Epithelial cell of esophagus (primary cell): ENCODE measurements at regions not wholly inside any gene's neighbourhood (a gene's known extent, or its start where the extent isn't known, plus 50 kb on each side); places are given as distances from the start of the nearest gene placed in this dataset.

Source experiments
- DNase-seq: peaks from one replicate; pipeline ENCODE4 v3.0.0; 2010; ENCODE audit warnings: low read depth
- H3K4me3 ChIP-seq: 2 replicates; pipeline ENCODE4 v1.5.1; 2011; ENCODE audit warnings: mild to moderate bottlenecking, low read length, control low read depth
- TF ChIP-seq, protein P1 (sequence below): IDR thresholded peaks from 2 replicates; pipeline ENCODE4 v1.5.1; 2011; ENCODE audit warnings: low read depth, mild to moderate bottlenecking, low read length, control low read depth, inconsistent platforms; ENCODE audit not compliant: insufficient read depth; ENCODE audit errors: missing control alignments

DNA sequence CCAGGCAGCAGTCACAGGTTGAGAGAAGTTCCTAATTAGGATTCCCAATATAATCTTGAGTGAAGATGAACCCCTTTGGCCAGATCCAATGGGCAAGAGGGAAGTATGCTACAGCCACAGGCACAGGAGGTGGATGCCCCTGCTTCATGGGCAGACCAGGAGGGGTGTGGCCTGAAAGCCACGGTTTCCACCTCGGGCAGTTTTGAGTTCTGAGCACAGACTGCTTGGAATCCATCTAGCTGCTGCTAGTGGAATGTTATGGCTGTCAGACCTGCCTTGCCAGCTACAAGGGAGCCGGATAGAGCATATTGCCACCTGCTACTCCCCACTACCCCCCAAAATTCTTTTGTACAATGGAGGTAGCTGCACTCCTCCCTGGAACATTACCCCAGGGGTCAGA lies 672.9 kb downstream of the HACE1 start:
- no peak overlapping the region for H3K4me3 ChIP-seq
- TF ChIP-seq, protein P1, sequence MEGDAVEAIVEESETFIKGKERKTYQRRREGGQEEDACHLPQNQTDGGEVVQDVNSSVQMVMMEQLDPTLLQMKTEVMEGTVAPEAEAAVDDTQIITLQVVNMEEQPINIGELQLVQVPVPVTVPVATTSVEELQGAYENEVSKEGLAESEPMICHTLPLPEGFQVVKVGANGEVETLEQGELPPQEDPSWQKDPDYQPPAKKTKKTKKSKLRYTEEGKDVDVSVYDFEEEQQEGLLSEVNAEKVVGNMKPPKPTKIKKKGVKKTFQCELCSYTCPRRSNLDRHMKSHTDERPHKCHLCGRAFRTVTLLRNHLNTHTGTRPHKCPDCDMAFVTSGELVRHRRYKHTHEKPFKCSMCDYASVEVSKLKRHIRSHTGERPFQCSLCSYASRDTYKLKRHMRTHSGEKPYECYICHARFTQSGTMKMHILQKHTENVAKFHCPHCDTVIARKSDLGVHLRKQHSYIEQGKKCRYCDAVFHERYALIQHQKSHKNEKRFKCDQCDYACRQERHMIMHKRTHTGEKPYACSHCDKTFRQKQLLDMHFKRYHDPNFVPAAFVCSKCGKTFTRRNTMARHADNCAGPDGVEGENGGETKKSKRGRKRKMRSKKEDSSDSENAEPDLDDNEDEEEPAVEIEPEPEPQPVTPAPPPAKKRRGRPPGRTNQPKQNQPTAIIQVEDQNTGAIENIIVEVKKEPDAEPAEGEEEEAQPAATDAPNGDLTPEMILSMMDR = no peak
- peak; percentile 15 for DNase-seq

DNA sequence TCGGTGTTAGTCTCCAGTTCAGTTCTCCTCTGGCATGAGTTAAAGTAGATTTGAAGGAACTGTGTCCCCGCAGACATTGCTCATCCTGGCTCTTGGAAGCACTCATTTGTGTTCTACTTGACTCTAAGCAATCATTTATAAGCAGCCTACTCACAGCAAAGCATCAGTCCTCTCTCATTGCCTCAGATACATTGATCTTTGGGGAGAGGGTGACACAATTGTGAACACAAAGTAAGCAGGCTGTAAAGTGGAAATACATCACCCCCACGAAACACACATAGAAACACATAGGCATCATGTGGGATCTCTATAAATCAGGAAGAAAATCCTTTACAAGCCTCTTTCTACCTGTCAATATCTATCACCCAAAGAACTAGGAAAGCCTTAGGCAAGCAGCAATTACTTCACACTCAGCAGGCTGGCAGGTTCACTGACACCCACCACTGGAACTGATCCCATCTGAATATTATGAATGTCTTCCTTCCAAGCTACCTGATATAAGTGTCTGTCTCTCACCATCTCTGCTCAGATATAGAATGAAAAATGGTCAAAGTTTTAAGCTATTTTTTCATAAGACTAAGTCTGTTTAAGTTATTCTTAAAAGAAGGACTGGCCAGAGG lies 675.8 kb downstream of the HACE1 start:
- H3K4me3 ChIP-seq = no peak overlapping the region
- TF ChIP-seq, protein P1 = no peak
- no peak for DNase-seq

DNA sequence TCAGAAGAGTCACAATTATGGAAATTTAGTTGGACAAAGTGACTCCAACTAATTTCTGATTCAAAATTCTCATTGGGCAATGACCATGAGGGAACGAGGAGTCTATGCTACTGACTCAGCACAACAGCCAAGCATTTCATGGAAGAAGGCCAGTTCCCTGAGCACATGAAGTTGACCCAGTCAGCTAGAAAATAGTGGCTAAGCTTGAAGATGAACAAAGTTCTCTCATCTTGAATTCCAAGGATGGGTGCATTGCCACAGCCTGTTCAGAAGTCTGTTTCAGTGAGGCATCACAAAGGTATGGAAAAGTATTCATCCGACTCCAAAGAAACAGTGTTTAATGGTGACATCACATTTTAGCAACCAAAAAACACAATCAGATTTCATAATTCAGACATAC lies 676.9 kb downstream of the HACE1 start:
- peak; percentile 89 for DNase-seq
- no peak overlapping the region for H3K4me3 ChIP-seq
- TF ChIP-seq, protein P1 = no peak

DNA sequence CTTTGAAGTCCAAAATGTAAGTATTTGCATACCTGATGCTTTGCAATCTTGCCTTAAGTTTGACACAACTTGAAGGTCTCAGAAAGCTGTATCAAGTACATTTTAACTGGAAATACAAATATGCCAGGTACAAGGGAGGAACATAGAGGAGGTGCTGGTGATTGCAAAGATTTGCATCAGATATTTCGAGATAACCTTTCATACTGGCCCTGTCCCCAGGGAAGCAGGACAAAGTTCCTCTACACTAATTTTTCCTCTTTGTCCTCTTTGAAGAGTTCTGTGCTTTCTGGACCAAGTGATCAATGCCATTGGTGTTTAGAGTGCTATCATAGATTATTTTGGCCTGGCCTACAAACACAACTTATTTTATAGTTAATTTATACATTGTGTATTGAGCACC lies 686.1 kb downstream of the HACE1 start:
- TF ChIP-seq, protein P1 = no peak
- H3K4me3 ChIP-seq = no peak overlapping the region
- DNase-seq = no peak

DNA sequence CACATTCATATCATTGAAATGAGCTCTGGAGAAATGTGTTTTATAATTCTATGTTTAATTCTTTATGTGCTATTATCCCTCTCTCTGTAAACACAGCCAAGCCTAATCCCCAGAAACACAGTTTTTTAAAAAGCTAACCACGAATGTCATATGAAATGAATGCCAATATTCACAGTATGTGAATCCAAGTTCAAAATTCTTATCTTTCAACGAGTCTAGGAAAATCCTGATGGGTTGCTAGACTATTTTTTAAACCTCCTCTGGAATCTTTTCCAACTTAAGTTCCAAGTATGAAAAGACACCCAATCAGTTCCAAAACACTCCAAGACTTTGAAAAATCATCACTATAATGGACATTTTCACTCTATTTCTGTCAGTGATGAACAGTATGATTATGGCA lies 689.3 kb downstream of the HACE1 start:
- TF ChIP-seq, protein P1 = no peak
- DNase-seq = no peak
- no peak overlapping the region for H3K4me3 ChIP-seq

DNA sequence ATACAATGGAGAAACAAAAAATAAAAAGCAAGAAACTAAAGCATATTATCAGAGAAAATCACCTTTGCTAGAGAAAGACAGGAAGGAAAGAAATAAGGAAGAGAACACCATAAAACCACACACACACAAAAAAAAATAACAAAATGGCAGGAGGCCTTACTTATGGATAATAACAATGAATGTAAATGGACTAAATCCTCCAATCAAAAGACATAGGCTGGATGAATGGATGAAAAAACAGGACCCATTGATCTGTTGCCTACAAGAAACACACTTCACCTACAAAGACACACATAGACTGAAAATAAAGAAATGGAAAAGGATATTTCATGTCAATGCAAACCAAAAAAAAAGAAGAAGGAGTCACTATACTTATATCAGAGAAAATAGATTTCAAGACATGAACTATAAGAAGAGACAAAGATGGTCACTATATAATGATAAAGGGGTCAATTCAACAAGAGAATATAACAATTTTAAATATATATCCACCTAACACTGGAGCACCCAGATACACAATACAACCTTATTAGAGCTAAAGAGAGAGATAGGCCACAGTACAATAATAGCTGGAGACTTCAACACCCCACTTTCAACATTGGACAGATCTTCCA lies 693.6 kb downstream of the HACE1 start:
- TF ChIP-seq, protein P1 = no peak
- DNase-seq = no peak
- H3K4me3 ChIP-seq = no peak overlapping the region
